HG02884 (cell line): ENCODE measurements at regions not wholly inside any gene's neighbourhood (a gene's known extent, or its start where the extent isn't known, plus 50 kb on each side); places are given as distances from the start of the nearest gene placed in this dataset.
"Not testable (repeated sequence)": the region's sequence is repeated elsewhere in the genome, so short reads cannot be mapped to it uniquely, and the experiment has no call there.

Source experiments
- ATAC-seq: cut with Tn5 transposase; IDR thresholded peaks from one replicate; pipeline ENCODE4 v1.9.1; 2021; ENCODE audit warnings: mild to moderate bottlenecking, moderate library complexity; ENCODE audit not compliant: unreplicated experiment

DNA sequence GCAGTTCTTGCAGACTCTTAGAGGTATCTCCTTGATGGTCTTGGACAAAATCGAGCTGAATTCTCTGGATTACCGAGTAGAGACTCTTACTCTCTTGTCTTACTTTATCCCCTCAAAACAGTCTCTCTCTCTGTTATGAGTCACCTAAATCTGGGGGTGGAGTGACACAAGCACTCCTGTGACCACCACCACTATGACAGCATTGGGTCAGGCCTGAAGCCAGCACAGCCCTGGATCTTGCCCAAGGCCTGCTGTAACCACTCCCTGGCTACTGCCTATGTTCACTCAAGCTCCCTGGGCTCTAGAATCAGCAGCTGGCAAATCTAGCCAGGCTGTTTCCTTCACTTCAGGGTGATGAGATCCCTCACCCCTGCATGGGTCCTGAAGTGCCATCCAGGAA, 662.5 kb downstream of the LUZP2 start:
- no peak for ATAC-seq

DNA sequence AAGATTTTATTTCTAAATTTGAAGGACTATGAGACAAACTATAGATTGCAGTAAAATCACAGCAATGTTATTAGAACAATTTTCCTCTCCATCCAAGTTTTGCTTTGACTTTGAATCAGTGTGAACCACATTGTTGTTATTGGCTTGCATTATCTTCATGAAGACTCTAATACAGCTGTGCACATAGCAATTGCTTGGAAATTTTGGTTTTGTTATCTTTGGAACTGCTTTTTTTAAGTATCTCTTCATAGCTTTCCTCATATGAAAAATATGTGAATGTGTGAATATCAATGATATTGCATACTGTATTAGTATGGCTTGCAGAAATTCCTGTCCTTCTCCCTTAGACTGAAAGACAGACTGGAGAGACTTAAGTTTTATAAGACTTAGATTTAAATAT, 666.6 kb downstream of the LUZP2 start:
- no peak for ATAC-seq

DNA sequence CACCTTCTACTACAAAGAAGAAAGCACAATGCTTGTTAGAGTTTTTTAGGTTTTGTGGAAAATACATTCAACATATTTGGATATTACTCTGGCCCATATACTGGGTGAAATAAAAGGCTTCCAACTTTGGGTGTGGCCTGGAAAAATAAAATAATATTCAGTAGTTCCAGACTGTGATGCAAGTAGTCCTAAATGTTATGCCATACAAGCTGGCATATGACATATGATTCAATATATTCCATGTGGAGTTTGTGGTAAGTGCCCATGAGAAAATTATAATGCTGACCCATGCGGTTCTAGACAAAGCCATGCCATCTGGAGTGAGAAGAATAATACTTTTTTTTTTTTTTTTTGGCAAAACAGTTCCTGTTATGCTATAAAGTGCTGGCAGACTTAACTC, 683.3 kb downstream of the LUZP2 start:
- ATAC-seq, result no peak

DNA sequence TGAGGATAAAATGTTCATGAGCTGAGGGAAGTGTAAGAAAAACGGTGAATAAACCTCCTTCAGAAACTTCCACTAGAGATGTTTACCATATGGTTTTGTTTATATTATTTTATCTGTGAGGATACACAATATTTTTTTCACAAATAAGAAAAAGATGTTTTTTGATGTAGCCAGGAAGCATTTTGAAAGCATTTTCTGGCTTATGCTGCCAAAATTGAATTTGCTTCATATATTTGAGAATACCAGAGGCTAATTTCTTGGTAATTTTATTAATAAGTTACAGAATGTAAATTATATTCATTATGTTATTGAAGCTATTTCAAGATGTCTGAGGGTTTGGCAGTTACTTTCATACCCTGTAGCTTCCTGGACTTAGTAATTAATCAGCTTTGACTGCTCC, 686.6 kb downstream of the LUZP2 start:
- no peak for ATAC-seq

DNA sequence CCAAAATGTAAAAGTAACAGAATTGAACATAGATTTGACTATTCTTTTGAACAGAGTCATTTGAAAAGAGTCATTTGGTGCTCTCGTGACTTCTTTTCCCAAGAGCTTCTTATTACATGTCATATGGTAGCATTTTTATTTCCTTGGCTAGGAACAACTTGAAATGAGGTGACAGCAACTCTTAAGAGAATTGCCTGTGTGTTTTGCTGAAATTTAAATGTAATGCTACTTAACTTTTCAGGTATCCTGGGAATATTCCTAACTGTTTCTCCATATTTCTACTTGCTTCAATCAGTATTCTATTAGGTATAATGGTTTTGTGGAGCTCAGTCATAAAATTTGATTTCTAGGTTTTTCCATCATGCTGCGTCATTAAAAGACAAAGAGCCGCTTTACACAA, 700.7 kb downstream of the LUZP2 start:
- ATAC-seq, result no peak

DNA sequence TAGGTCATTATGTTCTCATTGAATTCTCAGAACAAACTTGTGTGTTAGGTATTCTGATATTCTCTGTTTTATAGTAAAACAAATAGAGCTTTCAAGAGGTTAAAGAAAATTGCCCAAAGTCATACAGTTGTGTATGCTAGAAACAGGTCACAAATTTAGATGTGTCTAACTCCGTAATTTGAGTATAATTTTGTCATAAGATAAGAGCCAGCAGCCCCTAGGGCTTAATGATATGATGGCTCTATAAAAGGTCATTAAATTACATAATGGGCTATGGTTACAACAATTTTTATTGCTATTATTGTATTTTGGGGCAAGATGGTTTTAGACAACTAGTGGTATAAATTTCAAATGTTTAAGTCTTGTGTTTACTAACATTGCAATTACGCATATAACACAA, 701.9 kb downstream of the LUZP2 start:
- no peak for ATAC-seq

DNA sequence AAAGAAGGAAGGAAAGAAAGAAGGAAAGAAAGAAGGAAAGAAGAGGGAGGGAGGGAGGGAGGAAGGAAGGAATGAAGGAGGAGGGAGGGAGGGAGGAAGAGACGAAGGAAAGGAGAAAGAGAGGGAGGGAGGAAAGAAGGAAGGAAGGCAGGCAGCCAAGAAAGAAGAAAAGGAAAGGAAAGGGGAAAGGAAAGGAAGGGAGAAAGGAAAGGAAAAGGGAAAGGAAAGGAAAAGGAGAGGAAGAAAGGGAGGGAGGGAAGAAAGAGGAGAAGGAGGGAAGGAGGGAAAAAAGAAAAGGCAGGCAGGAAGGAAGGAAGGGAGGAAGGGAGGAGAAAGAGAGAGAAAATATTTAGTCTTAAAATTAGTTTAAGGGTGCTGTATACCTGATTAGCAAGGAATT, 704.1 kb downstream of the LUZP2 start:
- no peak for ATAC-seq

DNA sequence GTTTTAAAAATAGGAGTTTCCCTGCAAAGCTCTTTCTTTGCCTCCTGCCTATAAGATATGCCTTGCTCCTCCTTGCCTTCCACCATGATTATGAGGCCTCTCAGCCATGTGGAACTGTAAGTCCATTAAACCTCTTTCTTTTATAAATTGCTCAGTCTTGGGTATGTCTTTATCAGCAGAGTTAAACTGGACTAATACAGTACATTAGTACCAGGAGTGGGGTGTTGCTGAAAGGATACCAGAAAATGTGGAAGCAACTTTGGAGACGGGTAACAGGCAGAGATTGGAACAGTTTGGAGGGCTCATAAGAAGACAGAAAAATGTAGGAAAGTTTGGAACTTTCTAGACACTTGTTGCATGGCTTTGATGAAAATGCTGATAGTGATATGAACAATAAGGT, 709.9 kb downstream of the LUZP2 start:
- no peak for ATAC-seq

DNA sequence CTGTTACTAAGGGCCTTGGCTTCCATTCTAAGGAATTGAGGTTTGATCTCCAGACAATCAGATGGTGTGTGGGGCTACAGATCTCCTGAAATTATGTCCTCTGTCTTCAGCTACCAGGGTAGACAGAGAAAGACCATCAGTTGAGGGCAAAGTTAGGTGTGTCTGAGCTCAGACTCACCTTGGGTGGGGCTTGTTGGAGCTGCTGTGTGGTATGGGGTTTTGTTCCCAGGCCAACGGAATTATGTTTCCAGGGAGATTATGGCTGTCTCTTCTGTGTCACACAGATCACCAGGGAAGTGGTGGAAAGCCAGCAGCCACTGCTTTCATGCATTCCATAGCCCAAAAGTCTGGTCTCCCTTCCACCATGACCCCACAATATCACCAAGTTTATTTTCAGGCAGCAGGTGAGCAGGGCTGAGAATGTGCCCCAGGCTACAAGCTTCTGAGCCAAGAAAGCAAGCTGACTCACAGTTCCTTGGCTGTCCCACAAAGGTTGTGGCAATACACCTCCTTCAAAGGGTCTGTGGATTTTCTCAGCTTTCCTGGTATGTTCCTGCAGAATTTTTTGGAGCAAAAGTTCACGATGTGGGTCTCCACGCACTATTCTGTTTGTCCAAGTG, 714.9 kb downstream of the LUZP2 start:
- ATAC-seq, result no peak

DNA sequence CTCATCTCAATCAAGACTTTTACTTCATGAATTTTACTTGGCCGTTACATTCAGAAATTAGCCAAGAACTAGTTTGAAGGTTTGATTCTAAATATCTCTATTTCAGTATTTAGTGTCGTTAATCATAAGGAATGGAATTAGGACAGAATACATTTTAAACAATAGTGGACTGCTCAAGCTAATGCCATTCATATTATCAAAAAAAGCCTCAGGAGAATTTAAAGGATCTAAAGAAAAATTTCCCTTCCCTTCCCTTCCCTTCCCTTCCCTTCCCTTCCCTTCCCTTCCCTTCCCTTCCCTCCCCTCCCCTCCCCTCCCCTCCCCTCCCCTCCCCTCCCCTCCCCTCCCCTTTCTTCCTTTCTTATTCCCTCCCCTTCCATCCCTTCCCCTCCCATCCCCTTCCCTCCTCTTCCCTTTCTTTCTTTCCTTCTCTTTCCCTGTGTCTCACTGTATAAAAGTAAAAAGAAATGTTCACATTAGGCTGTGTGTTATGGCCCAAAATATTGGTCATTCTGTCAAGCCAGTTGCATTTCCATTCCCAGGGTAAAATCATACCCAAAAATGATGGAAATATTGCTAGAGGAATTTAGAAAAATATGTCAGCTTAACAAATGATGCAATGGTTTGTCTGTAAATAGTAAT, 717.8 kb downstream of the LUZP2 start:
- no peak for ATAC-seq

DNA sequence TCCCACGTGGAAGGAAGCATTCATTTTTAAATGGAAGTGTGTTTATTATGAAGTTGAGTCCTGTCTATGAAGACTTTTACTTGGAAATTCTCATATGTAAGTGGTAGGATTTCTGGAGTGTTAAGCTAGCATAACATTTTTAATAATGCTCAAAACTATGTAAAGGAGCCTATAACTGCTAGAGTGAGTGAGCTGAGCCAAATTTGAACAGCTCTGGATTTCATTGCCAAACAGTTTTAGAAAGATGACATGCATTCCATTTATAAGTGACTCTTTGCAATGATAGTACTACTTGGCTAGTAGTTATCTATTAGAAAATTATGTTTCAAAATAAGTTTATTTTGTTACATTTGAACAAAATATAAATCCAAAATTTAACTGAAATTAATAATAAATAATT, 721.2 kb downstream of the LUZP2 start:
- no peak for ATAC-seq

DNA sequence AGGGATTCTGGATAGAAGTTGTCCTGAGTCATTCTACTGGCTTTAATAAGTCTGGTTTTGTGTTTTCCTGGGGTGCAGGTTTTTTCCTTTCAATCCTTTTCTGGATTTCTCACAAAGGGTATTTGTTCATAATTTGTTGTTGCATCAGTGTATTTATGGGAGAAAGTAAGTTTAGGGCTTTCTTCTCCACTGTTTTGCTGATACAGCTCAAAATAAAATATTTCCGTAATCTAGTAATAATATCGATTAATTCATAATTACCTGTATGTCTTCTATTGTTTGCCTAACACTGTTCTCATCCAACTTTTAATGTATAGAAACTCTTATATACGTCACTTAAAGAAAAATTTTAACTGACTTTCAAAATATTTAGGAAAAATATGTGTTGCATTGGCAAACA, 728.2 kb downstream of the LUZP2 start:
- no peak for ATAC-seq

DNA sequence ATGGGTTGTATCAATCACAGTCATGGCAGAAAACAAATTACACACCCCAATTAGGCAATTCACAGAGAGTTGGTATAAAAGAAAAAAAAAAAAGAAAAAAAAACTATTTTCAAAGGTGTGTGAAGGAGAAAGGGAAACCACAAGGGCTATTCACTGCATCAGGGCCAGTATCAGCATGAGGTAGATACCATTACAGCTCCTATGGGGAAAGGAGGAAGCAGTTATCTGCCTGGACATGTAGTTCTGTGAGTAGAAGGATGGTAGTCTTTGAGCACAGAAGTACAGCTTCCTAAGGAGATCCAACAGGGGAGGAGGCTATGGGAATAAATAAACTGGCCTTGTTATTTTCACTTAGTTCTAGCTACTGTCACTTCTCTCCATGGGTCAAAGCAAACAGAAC, 746.1 kb downstream of the LUZP2 start:
- ATAC-seq, result no peak

DNA sequence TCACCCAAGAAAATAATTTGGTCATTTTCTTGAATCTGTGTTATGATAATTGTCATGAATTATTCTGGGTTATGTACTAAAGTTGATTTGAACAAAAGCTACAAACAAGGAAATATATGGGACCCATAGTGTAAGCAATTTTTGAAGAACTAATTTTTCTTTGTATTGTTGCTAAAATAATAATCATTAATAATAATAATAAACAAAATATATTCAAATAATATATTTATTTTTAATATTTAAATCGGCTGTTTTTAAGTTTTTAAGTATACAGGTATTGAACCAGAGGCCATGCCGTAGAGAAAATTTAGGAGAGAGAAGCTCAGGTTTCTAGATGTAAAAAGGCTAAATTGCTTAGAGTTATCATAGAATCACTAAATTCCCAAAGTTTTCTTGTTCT, 747.3 kb downstream of the LUZP2 start:
- ATAC-seq, result no peak

DNA sequence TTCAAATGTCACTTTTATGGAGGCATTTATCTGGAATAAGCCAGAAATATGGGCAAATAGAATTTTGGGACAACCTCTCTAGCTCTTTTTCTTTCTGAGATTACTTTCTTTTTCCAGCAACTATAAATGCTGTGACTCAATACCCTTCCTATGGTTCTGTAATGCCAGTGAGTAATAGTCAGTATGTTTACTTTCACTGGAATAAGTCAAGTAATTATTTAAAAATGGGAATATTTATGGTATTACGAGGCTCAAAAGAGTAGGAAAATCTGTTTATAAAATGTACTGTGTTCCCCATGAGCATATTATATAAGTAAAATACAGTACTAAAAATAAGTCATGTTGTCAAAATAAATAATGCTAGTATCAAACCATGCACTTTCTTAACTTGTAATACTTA, 750.5 kb downstream of the LUZP2 start:
- no peak for ATAC-seq

DNA sequence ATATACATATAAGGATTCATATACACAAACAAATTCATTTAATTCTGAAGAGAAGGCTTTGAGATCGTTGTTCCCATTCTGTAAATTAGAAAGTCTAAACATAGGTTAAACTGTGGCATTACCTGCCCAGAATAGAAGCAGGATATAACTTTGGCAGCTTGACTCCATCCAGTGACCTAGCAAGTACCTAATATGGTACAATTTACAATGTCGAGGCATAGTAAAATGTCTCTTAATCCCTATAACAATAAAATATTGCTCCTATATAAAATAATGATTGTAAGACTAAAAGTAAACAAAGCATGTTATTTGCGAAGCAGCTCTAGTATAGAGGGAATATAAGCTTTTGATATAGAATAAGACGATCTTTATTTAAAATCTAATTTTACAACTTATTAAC, 756.0 kb downstream of the LUZP2 start:
- ATAC-seq, result no peak

DNA sequence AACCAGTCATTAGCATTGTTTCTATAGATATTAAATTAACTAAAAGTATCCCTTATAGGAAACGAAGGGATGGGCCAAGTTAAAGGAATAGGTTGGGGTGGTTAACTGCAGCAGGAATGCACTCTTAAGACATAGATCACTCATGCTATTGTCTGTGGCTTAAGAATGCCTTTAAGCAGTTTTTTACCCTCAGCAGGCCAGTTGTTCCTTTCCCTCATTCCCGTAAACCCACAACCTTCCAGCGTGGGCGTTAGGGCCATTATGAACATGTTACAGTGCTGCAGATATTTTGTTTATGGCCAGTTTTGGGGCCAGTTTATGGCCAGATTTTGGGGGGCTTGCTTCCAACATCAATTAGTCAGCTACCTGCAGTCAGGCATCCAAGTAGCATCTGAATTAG, 767.0 kb downstream of the LUZP2 start:
- not testable (repeated sequence) for ATAC-seq

DNA sequence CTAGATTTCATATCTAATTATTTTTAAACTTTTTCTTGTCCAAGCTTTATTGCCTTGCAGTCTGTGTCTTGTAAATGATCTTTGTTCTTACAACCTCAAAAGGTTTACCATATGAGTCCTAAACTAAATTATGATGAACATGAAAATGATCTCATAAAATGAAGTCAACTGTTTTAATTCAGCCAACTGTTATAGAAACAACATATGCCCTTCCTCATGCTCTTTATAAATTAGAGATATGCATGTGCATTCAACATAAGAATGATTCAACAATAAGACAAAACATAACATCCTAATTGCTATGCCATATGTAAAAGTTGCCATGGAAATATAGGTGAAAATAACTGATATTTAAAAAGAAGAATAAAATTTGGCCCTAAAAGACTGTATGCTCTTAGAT, 774.4 kb downstream of the LUZP2 start:
- no peak for ATAC-seq

DNA sequence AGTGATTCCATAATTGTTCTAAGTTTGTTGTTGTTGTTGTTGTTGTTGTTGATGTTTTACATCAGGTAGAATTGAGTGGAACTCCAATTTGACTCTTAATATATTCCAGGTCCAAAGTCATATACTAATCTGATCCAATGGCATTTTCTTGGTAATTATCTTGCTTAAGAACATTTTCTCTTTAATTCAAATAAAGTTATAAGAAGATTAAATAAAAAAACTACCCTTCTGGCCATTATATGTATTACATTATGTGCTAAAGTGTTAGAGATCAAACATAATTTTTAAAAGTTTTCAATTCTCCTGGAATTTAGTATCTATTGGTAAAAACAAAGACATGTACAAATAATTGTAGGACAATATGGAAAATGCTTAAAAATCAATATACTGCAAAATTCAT, 775.4 kb downstream of the LUZP2 start:
- ATAC-seq, result no peak

DNA sequence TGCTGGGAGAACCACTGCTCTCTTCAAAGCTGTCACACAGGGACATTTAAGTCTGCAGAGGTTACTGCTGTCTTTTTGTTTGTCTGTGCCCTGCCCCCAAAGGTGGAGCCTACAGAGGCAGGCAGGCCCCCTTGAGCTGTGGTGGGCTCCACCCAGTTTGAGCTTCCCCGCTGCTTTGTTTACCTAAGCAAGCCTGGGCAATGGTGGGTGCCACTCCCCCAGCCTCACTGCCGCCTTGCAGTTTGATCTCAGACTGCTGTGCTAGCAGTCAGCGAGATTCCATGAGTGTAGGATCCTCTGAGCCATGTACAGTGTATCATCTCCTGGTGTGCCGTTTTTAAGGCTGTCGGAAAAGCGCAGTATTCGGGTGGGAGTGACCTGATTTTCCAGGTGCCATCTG, 784.0 kb downstream of the LUZP2 start:
- not testable (repeated sequence) for ATAC-seq

DNA sequence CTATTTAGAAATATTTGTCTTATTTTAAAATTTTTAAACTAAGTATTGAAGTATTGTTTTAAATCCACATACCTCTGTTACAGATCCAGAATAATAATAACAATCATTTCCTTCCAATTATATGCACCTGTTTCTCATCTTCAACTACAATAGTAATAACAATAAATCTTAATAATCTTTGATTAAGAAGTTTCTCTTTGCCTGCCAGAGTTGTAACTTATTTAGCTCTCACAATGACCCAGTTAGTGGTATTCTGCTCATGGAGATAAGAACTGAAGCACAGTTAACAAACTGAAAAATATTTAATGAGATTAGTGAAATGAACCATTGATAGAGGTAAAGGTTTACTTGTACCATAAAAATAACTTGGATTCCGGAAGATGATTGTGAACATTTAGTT, 796.3 kb downstream of the LUZP2 start:
- ATAC-seq, result no peak

DNA sequence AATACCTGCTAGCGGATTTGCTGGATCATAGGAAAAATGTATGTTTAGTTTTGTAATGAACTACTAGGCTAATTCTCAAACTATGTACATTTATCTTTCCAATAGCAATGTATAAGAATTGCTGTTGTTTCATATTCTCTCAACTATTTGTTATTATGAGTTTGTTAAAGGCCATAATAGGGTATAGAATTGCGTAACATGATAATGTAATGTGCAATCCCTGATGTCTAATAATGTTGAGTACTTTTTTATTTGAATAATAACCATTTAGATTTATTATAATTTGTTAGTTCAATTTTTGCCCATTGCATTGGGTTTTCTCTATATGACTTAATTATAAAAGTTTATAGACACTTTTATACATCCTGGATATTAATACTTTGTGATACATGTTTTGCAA, 801.6 kb downstream of the LUZP2 start:
- no peak for ATAC-seq

DNA sequence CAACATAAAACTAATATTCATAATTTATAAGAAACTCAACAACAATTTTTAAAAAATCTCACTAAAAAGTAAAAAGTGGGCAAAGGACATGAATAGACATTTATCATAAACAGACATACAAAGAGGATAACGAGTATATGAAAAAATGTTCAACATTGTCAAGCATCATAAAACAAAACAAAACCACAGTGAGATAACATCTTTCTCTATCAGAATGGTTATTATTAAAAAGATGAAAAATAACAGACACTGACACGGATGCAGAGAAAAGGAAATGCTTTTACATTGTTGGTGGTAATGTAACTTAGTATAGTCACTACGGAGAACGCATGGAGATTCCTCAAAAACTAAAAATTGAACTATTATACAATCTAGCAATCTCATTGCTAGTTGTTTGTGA, 813.0 kb downstream of the LUZP2 start:
- no peak for ATAC-seq
